ENCODE measurements at regions not wholly inside any gene's neighbourhood (a gene's known extent, or its start where the extent isn't known, plus 50 kb on each side); places are given as distances from the start of the nearest gene placed in this dataset.

- no peak overlapping the region for H2AK5ac ChIP-seq (ENCODE audit: insufficient read length, low read length)
- H2BK12ac ChIP-seq (ENCODE audit: insufficient read length, low read depth, low read length) = no peak overlapping the region
- peaks cover 0 to 6% of the 10 kb centered on the region in 2 experiments; a peak in 3 of 5 replicates for H3K9me3 Mint-ChIP-seq
- H3T11ph ChIP-seq (ENCODE audit: low read length) = no peak overlapping the region
- H3K23me2 ChIP-seq (ENCODE audit: insufficient read length, low read depth, low read length, poor library complexity, severe bottlenecking) = no peaks in the 10 kb centered on the region
- H4K20me1 ChIP-seq (ENCODE audit: control insufficient read depth, insufficient read depth, insufficient read length) = no peaks in the 10 kb centered on the region
- no peak overlapping the region for H3K18ac ChIP-seq (ENCODE audit: insufficient read length, low read depth, low read length)
- WGBS (ENCODE audit: extremely low coverage, insufficient read length, low lambda C conversion rate) = no CpG with 5 or more reads among the region's 1 CpG
- H2BK15ac ChIP-seq (ENCODE audit: low read depth, low read length) = no peak overlapping the region
- H3K79me2 ChIP-seq (ENCODE audit: insufficient read depth, low read length) = no peaks in the 10 kb centered on the region
- H4K91ac ChIP-seq (ENCODE audit: insufficient read length, low read depth, low read length) = no peak overlapping the region
- H2BK20ac ChIP-seq (ENCODE audit: low read depth, low read length, poor library complexity, severe bottlenecking) = no peak overlapping the region
- no peak overlapping the region for H4K8ac ChIP-seq (replicated peaks; ENCODE audit: insufficient read length, low read depth, low read length)
- no peaks in the 10 kb centered on the region for H3K4me1 ChIP-seq (ENCODE audit: insufficient read depth, low read length)
- H2AFZ ChIP-seq (ENCODE audit: low read length) = no peak overlapping the region
- H3K9me3 ChIP-seq (ENCODE audit: control insufficient read depth, low read depth, low read length) = no peaks in the 10 kb centered on the region
- peaks cover 0 to 6% (median 0%) of the 10 kb centered on the region in 3 experiments; a peak in 3 of 7 replicates for H3K36me3 Mint-ChIP-seq (ENCODE audit: insufficient read depth in 1 of 3, low read depth in 3 of 3)
- no peak overlapping the region for H3K9ac ChIP-seq (ENCODE audit: extremely low read depth, insufficient read length, low read length)
- no peaks in the 10 kb centered on the region for H3K79me1 ChIP-seq (ENCODE audit: insufficient read depth, low read depth, low read length, poor library complexity, severe bottlenecking)
- H2BK120ac ChIP-seq (ENCODE audit: low read depth, low read length, poor library complexity, severe bottlenecking) = no peak overlapping the region
- H4K5ac ChIP-seq (ENCODE audit: insufficient read length, low read depth, low read length) = no peak overlapping the region
- H3K4me3 Mint-ChIP-seq = no peak overlapping the region
- H3K56ac ChIP-seq (ENCODE audit: insufficient read length, low read depth, low read length) = no peak overlapping the region
- H3K27ac ChIP-seq (ENCODE audit: insufficient read length, low read depth, low read length) = no peak overlapping the region
- H3K4ac ChIP-seq (ENCODE audit: low read depth, low read length) = no peak overlapping the region
- no peaks in the 10 kb centered on the region for H3K27me3 ChIP-seq (ENCODE audit: insufficient read depth, low read length)
- H2BK5ac ChIP-seq (ENCODE audit: insufficient read length, low read length) = no peak overlapping the region
- no peak overlapping the region for H3K4me2 ChIP-seq (ENCODE audit: insufficient read depth, insufficient read length, low read length)
- no peak overlapping the region for H3K14ac ChIP-seq (ENCODE audit: insufficient read depth, low read length)
- no peaks in the 10 kb centered on the region for H3K27me3 Mint-ChIP-seq (ENCODE audit: low read depth)
- TF ChIP-seq, protein P1, sequence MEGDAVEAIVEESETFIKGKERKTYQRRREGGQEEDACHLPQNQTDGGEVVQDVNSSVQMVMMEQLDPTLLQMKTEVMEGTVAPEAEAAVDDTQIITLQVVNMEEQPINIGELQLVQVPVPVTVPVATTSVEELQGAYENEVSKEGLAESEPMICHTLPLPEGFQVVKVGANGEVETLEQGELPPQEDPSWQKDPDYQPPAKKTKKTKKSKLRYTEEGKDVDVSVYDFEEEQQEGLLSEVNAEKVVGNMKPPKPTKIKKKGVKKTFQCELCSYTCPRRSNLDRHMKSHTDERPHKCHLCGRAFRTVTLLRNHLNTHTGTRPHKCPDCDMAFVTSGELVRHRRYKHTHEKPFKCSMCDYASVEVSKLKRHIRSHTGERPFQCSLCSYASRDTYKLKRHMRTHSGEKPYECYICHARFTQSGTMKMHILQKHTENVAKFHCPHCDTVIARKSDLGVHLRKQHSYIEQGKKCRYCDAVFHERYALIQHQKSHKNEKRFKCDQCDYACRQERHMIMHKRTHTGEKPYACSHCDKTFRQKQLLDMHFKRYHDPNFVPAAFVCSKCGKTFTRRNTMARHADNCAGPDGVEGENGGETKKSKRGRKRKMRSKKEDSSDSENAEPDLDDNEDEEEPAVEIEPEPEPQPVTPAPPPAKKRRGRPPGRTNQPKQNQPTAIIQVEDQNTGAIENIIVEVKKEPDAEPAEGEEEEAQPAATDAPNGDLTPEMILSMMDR (conservative IDR thresholded peaks at IDR 0.05) = no peak
- no peak for DNase-seq
- H3K23ac ChIP-seq (ENCODE audit: insufficient read length, low read depth, low read length) = no peak overlapping the region
- H3K4me1 Mint-ChIP-seq = no peaks in the 10 kb centered on the region
- no peak overlapping the region; a peak in 1 of 7 replicates for H3K27ac Mint-ChIP-seq
These were observed 336.7 kb upstream of the RND3 start for GRCh38 chr2:150824118-150824517.

All from H9 (cell line).